ENCODE measurements at regions not wholly inside any gene's neighbourhood (a gene's known extent, or its start where the extent isn't known, plus 50 kb on each side); places are given as distances from the start of the nearest gene placed in this dataset.

DNA sequence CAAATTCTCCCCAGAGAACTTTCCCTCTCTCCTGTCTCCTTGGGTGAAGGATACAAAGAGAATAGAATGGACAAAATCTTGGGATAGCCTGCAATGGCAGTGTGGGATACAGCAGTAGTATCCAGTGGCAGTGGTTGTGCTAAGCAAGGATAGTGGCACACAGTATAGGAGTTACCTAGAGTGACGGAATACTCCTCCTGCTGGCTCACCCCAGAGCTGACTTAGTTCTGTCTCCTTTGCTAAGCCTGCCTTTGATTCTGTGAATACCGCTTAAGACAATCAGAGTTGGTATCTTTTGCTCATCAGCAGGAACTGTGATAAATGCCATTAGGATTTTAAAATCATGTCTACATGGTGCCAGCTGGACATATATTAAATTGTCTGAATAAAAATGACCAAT is 404.3 kb downstream of the JRKL start:
- Histone ChIP-seq H3K27ac (no peak overlapping the region), H3K27me3 (no peaks in the 10 kb centered on the region), H3K9me3 (no peaks in the 10 kb centered on the region), H3K4me1 (no peaks in the 10 kb centered on the region), H3K4me3 (no peak overlapping the region), H3K36me3 (no peaks in the 10 kb centered on the region)
- TF ChIP-seq EP300 (IDR thresholded peaks at IDR 0.05; ENCODE audit: low read depth) = no peak
- no peak for TF ChIP-seq POLR2AphosphoS5 (IDR thresholded peaks at IDR 0.05)
- no peak for TF ChIP-seq POLR2A (IDR thresholded peaks at IDR 0.05)
- TF ChIP-seq, protein P1, sequence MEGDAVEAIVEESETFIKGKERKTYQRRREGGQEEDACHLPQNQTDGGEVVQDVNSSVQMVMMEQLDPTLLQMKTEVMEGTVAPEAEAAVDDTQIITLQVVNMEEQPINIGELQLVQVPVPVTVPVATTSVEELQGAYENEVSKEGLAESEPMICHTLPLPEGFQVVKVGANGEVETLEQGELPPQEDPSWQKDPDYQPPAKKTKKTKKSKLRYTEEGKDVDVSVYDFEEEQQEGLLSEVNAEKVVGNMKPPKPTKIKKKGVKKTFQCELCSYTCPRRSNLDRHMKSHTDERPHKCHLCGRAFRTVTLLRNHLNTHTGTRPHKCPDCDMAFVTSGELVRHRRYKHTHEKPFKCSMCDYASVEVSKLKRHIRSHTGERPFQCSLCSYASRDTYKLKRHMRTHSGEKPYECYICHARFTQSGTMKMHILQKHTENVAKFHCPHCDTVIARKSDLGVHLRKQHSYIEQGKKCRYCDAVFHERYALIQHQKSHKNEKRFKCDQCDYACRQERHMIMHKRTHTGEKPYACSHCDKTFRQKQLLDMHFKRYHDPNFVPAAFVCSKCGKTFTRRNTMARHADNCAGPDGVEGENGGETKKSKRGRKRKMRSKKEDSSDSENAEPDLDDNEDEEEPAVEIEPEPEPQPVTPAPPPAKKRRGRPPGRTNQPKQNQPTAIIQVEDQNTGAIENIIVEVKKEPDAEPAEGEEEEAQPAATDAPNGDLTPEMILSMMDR (IDR thresholded peaks at IDR 0.05) = no peak
- intact Hi-C loops (cut with DNase I; ENCODE audit: low total_unique reads) = no loop called here
- 100% methylated on average over 1 to 2 of the region's 2 CpGs for WGBS, 2 donors (ENCODE audit: low coverage in 1 of 2)
- in situ Hi-C loops (cut with MboI; ENCODE audit: low pct_ligation_motif_present in 1 of 4, low pct_unique_long_range_greater_than_20kb in 1 of 4, low sequenced_read_pairs in 3 of 4) = no loop called here
- no peak for DNase-seq

- H3K27ac ChIP-seq = no peak overlapping the region
- DNase-seq = no peak
- no peaks in the 10 kb centered on the region for H3K36me3 ChIP-seq
- no peak overlapping the region for H3K4me3 ChIP-seq
- in situ Hi-C loops (cut with MboI; ENCODE audit: low pct_ligation_motif_present in 1 of 4, low pct_unique_long_range_greater_than_20kb in 1 of 4, low sequenced_read_pairs in 3 of 4) = no loop called here
- intact Hi-C loops (cut with DNase I; ENCODE audit: low total_unique reads) = no loop called here
- H3K27me3 ChIP-seq = no peaks in the 10 kb centered on the region
- no peaks in the 10 kb centered on the region for H3K9me3 ChIP-seq
- TF ChIP-seq, protein P1 (IDR thresholded peaks at IDR 0.05) = no peak
- TF ChIP-seq POLR2AphosphoS5 (IDR thresholded peaks at IDR 0.05) (no peak), EP300 (IDR thresholded peaks at IDR 0.05; ENCODE audit: low read depth) (no peak), POLR2A (IDR thresholded peaks at IDR 0.05) (no peak)
- H3K4me1 ChIP-seq = no peaks in the 10 kb centered on the region
- 33 to 64% methylated on average over 1 of the region's 1 CpG for WGBS, 2 donors (ENCODE audit: low coverage in 1 of 2)
Measured at GRCh38 chr11:96798445-96798844, 408.6 kb downstream of the JRKL start.

DNA sequence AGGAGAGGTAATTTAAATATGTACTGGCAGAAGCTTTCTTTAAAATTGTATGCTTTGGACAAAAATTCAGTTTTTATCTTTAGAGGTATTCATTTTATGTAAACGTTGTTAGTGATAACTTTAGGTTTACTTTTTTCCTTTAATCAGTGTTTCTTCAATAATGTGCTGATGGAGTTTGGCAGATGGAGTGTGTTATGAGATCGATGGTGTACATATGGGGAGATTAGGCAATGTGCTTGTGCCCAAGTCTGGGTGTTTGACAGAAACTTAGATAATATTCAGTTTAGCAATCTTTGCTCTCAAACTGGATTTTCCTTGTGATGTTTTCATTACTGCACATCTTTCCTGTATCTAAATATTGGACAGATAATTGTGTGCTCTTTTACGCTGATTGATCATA is 425.4 kb downstream of the JRKL start:
- 48 to 49% methylated on average over 3 of the region's 3 CpGs for WGBS, 2 donors (ENCODE audit: low coverage in 1 of 2)
- intact Hi-C loops (cut with DNase I; ENCODE audit: low total_unique reads) = no loop called here
- in situ Hi-C loops (cut with MboI; ENCODE audit: low pct_ligation_motif_present in 1 of 4, low pct_unique_long_range_greater_than_20kb in 1 of 4, low sequenced_read_pairs in 3 of 4) = no loop called here
- Histone ChIP-seq H3K9me3 (peaks cover 0 to 3% of the 10 kb centered on the region in 2 donors), H3K4me3 (no peak overlapping the region), H3K4me1 (no peaks in the 10 kb centered on the region), H3K27ac (no peak overlapping the region), H3K27me3 (no peaks in the 10 kb centered on the region), H3K36me3 (no peaks in the 10 kb centered on the region)
- DNase-seq = no peak
- TF ChIP-seq, protein P1 (IDR thresholded peaks at IDR 0.05) = no peak
- no peak for TF ChIP-seq POLR2AphosphoS5 (IDR thresholded peaks at IDR 0.05)
- TF ChIP-seq POLR2A (IDR thresholded peaks at IDR 0.05) = no peak
- TF ChIP-seq EP300 (IDR thresholded peaks at IDR 0.05; ENCODE audit: low read depth) = no peak

GRCh38 chr11:96817482-96818399 is 427.9 kb downstream of the JRKL start:
- in situ Hi-C loops (cut with MboI; ENCODE audit: low pct_ligation_motif_present in 1 of 4, low pct_unique_long_range_greater_than_20kb in 1 of 4, low sequenced_read_pairs in 3 of 4) (no loop called here), intact Hi-C loops (cut with DNase I; ENCODE audit: low total_unique reads) (no loop called here)
- WGBS, 2 donors (ENCODE audit: low coverage in 1 of 2) = 43 to 65% methylated on average over 3 of the region's 3 CpGs
- H3K4me1 ChIP-seq = no peaks in the 10 kb centered on the region
- TF ChIP-seq POLR2AphosphoS5 (IDR thresholded peaks at IDR 0.05) (no peak), EP300 (IDR thresholded peaks at IDR 0.05; ENCODE audit: low read depth) (no peak), POLR2A (IDR thresholded peaks at IDR 0.05) (no peak)
- TF ChIP-seq, protein P1 (IDR thresholded peaks at IDR 0.05) = no peak
- no peaks in the 10 kb centered on the region for H3K9me3 ChIP-seq
- no peaks in the 10 kb centered on the region for H3K27me3 ChIP-seq
- no peaks in the 10 kb centered on the region for H3K36me3 ChIP-seq
- no peak overlapping the region for H3K27ac ChIP-seq
- H3K4me3 ChIP-seq = no peak overlapping the region
- no peak for DNase-seq
